ENCODE measurements at regions not wholly inside any gene's neighbourhood (a gene's known extent, or its start where the extent isn't known, plus 50 kb on each side); places are given as distances from the start of the nearest gene placed in this dataset.

DNA sequence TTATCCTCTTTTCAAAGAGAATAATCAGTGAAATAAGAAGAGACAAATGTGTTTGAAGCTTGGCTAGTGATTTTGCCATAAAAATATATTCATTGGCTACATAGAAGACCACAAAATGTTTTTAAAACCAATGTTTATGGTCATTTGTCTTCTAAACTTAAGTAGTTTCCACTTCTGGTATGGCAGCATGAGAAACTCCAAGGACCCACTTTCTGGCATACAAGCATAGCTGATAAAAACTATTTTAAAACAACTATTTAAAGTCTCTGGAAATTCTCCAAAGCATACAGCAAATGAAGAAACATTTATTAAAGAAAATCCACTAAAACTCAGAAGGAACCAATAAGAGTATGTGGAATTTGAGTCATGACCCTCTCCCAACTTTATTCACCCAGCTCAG is 89.2 kb upstream of the TOMM7 start:
- no peak for DNase-seq (ENCODE audit: low read depth in 2 of 2)

DNA sequence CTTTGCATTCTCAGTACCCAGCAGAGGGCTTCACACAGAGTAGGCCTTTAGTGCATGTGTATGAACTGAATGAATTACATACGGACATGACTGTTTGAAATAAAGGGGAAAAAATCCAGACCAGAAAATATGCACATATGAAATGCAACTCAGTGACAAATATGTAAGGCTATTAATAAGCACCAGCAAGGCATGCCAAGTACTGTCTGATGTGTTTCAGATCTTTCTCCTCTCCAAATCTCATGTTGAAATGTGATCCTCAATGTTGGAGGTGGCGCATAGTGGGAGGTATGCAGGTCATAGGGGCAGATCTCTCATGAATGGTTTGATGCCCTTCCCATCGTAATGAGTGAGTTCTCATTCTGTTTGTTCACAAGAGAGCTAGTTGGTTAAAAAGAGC is 87.3 kb upstream of the TOMM7 start:
- DNase-seq (ENCODE audit: low read depth in 2 of 2), result no peak

DNA sequence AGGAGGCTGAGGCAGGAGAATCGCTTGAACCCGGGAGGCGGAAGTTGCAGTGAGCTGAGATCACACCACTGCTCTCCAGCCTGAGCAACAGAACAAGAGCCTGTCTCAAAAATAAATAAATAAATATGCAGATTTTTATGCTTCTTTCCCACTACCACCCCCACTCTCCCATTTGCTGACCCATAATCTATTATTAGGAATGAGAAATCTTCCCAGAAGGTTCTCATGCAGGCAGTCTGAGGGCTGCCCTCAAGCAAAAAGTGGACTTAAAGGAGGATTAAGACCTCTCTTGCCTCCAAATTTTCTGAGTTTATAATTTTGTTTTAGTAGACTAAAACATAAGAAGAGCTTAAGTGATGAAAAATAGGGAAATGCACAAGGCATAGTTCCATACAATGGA is 85.2 kb upstream of the TOMM7 start:
- no peak for DNase-seq (ENCODE audit: low read depth in 2 of 2)

DNA sequence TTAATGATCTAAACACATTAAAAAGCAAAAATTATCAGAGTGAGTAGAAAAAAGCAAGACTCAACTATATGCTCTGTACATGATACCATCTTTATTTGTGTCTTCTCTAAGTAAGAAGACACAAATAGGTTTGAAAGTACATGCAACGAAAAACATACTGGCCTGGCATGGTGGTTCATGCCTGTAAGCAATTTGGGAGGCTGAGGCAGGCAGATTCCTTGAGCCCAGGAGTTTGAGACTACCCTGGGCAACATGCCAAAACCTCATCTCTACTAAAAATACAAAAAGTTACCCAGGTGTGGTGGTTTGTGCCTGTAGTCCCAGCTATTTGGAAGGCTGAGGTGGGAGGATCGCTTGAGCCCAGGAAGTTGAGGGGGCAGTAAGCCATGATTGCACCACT is 78.1 kb upstream of the TOMM7 start:
- DNase-seq (ENCODE audit: low read depth in 2 of 2), result no peak

DNA sequence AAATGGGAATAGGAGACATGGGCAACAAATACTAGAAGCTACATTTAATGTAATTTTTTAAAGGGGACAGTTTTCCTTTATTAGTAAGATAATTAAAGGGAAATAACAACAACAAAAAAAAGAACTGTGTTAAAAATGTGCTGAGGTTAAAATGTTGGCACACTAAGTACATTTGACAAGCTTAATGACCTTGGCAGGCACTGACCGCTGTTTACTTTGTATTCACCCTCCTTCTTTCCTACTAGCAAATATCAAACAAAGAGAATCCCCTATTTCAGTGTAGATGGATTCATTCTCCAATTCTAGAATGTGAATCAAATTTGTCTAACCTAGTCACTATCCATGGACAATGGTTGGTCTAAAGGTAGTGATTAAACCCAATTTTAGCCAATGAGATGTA is 77.5 kb upstream of the TOMM7 start:
- DNase-seq (ENCODE audit: low read depth in 2 of 2), result no peak

DNA sequence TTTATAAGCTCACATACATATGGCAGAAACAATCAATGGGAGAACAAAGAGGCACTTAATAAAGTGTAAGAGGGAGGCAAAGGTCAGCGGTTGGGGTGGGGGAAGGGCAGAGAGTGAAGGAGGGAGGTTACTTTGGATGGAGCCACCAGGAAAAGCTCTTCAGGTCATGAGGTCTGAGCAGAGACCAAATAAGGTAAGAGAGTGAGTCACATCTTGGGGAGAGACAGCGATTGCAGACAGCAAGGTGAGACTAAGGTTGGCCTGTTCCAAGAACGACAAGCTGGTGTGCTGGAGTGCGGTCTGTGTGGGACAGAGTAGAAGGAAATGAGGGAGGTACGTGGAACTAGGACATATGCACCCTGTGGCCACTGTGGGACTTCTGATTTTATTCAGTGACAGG is 74.3 kb upstream of the TOMM7 start:
- no peak for DNase-seq (ENCODE audit: low read depth in 2 of 2)

DNA sequence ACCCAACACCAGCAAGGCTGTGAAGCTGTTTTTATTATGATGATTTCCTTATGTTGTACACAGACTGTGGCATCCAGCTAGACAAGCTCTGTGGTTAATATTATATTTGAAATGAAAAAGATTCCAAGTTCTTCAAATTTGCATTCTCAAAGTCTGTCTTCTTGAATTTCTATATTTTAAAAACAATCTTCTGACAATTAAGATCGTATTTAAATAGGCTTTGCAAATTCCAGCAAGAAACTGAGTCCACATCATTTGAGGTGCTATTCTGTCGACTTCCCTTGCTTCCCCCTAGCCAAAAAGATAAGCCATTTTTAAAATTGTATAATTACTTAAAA is 73.1 kb upstream of the TOMM7 start:
- DNase-seq (ENCODE audit: low read depth in 2 of 2), result no peak

DNA sequence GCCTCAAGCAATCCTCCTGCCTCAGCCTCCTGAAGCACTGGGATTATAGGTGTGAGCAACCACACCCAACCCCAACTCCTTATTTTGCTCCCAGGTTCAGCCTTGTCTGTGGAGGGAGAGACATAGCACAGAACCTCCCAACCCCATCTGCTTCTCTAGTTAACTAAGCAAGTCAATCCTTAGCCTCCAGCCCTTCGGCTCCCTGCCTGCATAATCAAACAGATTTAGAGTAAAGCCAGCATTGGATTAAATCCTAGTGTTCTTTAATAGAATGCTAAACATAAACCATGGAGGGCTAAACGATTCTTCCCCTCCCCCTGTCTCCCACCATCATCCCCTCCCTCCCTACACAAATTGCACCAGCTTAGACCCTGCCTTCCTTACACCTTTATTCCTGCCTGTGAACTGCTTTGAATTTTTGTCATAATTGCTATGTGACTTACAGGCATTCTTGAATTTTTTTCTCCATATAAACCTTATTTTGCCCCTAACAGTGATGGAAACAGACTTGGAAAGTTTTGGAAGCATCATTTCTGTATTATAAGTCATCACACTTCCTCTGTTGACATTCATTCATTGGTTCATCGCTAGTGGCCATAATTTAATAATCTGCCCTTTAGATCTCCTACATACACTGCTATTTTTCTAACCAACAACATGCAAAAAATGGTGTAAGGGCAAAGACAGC is 72.6 kb upstream of the TOMM7 start:
- DNase-seq (ENCODE audit: low read depth in 2 of 2), result no peak

DNA sequence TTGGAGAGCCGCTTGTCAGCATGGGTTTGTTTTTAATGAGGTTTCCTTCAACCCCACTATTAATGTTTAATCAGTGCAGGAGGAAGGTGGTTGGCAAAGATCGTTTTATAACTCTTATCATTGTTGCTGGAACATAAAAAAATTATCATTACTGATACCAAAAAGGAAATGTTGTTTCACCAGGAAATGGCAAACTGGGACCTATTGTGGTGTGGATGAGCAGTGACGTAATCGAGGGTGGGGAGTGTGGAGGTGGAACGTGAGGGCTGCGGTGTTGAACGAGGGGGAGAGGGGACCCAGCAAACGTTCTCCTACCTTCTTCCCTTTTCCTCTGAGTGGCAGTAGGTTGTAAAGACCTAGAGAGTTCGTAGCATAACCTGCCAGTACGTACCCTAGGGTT is 71.9 kb upstream of the TOMM7 start:
- DNase-seq (ENCODE audit: low read depth in 2 of 2), result no peak

DNA sequence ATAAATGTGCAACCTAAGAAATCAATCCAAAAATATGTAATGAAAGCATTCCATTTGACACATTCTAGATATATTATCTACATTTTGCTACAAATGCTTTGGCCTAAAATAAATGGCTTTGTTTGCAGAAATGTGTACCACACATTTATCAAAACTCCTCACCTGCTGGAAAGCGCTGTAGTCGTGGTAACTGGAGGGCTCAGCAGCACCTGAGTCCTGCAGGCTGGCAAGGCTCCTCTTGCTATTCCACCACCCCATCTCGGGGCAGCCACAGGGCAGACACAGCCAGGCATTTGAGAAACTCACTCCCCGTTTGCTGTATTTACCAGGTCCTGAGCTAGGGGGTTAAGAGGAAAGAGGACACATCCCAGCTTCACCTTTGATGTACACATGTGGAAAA is 68.1 kb upstream of the TOMM7 start:
- no peak for DNase-seq (ENCODE audit: low read depth in 2 of 2)

DNA sequence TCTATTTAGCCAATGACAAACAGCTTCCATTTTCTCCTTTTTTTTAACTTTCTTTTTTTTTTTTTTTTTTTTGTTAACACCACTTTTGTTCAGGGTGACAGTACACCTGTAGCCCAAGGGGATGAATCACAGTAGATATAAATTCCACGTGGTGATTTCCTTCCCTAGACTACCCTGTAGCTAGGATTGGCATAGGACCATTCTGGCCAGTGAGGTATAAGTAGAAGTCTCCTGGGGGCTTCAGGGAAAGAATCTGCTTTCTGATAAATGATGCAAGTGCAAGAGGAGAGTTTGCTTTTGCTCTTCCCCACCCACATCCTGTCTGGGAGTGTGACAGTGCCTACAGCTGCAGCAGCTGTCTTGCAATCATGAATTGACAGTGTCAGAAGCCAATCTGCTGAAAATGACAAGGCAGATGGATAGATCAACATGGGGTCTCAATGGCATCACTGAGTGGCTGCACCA is 63.2 kb upstream of the TOMM7 start:
- DNase-seq (ENCODE audit: low read depth in 2 of 2), result peak; percentile 6 to 38

DNA sequence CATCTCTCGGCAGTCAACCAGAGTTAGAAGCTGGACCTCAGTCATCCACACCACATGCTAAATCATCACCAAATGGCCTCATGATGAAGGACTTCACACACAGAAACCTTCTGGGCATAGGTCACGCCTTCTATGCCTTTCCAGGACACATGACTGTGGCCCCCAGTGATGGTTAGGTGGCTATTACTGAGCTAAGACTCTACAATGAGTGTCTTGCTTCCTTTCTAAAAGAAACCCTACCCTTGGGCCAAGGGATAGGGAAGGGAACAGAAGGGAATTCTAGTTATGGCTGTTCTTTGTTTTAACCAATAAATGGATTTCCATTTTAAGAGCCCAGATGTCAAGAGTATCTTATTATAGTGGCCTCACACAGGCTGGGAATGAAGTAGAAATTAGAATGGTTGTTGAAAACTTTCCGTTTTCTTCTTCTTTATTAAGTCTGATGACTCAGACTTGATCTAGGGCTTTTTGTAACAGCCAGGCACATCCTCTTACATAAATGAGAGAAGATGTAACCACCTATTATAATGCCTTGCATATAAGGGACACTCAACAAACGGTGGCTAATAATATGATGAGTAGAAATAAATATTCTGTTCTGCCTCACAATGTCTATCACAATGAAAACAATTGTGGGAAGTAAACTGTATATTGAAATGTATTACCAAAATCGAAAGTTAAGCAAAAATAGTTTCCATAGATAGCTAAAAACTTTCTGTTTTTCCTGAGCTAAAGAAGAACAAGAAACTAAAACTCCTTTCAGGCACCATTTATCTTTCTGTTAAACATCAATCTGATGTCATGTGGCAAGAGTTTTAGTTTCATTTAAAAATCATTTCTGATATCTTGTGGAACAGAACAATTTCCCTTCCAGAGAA is 62.5 kb upstream of the TOMM7 start:
- no peak for DNase-seq (ENCODE audit: low read depth in 2 of 2)

DNA sequence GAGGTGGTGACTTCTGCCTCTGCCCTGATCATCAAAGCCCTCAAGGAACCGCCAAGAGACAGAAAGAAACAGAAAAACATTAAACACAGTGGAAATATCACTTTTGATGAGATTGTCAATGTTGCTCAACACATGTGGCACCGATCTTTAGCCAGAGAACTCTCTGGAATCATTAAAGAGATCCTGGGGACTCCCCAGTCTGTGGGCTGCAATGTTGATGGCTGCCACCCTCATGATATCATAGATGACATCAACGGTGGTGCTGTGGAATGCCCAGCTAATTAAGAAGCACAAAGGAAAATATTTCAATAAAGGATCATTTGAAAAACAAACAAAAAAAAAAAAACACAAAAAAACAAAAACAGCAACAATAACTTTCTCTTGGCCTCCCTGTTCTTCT is 59.5 kb upstream of the TOMM7 start:
- no peak for DNase-seq (ENCODE audit: low read depth in 2 of 2)

DNA sequence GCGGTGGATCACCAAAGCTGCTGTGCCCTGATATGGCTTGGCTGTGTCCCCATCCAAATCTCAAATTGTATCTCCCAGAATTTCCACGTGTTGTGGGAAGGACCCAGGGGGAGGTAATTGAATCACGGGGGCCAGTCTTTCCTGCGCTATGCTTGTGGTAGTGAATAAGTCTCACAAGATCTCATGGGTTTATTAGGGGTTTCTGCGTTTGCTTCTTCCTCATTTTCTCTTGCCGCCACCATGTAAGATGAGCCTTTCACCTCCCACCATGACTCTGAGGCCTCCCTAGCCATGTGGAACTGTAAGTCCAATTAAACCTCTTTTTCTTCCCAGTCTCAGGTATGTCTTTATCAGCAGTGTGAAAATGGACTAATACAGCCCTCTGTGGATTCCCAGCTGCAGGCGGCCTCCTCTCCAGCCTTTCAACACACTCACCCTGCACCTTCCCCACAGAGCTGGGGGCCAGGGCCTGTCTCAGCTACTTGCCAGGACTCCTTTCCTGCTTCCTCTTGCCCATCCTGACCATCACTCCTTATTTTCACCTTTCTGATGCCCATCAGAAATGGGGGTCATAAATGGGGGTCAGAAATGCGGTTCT is 57.2 kb upstream of the TOMM7 start:
- no peak for DNase-seq (ENCODE audit: low read depth in 2 of 2)

DNA sequence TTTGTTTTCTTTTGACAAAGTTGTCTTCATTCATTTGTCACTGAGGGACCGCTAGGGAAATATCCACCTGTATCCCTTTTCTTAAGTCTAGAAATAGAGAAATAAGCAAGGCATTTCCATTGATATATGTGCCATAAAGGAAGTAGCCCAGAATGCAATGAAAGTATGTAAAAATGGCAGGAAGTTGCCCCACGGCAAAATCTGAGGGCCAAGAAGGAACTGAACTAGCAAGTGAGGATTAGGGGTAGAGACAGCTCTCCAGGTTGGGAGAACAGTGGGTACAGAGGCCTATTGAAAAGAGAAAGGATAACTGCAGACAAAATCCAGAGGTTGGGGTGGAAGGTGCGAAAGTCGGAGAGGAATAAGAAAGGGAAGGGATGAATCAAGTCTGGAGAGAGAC is 56.6 kb upstream of the TOMM7 start:
- DNase-seq (ENCODE audit: low read depth in 2 of 2), result no peak

DNA sequence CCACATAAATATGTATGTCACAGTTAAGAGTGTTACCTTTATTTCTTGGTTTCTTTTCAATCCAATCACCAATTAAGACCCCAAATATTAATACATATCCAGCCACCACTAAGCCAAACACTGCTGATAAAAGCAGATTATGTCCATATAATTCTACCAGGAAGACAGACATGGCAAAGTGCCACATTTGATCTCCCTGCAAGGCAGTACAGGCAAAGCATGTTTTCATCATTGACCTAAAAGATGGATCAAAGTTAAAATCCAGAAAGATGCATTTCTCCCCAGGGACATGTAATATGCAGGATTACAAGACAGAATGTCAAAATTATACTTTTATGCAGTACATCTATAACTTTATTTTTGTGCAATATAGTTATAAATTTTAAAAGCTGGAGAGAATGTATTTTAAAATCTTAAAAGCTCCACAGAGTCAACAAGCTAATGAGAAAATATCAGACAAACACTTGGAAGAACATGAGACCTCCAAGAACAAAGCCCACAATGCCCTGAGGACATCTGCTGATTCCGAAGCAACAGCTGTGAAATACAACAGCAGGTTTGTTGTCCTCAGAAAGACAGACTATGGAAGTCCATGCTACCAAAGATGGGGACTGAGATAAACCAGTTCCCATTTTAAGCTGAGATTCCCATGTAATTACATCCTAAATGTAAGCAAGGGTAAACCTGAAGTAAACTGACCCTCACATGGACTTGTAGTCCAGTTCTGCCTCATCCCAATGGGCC is 54.5 kb upstream of the TOMM7 start:
- no peak for DNase-seq (ENCODE audit: low read depth in 2 of 2)

DNA sequence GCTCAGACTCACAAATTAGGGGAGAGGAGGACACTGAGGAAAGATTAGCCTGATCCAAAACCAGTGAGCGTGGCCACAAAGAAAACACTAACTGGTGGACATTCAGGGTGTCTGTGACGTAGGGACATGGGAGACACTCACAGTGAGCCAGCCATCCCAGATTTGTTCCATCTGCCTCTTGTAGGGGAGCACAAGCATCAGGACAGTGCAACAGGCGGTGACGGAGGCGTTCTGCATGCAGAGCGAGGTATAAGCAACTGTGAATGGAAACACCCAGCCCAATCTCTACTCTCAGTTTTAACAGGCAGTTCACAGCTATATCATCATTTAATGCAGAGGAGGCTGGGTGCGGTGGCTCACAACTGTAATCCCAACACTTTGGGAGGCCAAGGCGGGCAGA is 52.8 kb upstream of the TOMM7 start:
- DNase-seq (ENCODE audit: low read depth in 2 of 2), result no peak

DNA sequence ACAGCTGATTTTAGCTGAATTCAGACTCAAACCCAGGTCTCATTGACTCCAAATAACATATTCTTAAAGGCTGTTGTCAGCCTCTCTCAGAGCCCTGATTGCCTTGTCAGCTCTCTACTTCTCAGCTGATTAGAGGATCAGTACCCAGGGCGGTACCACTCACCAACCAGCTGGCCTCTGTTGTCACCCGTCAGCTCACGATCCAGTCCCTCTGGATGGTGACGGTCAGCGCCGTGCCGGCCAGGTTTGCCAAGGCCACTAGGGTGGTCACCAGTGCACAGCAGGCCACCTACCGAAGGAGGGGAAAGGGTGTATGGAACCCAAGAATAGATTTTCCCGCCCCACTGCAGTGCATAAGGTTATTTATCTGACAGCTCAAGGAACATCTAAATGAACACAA is 52.3 kb upstream of the TOMM7 start:
- DNase-seq (ENCODE audit: low read depth in 2 of 2), result no peak

All from activated CD8-positive, alpha-beta memory T cell treated with anti-CD3 and anti-CD28 coated beads for 4 hours (primary cell).